HEK293T (cell line): ENCODE measurements at regions not wholly inside any gene's neighbourhood (a gene's known extent, or its start where the extent isn't known, plus 50 kb on each side); places are given as distances from the start of the nearest gene placed in this dataset.

Source experiments
- CTCF ChIA-PET: fragments of 350-600 bp; formaldehyde crosslinking; extraction: SDS; loops from one replicate; lab custom pipeline; 2021; ENCODE audit warnings: antibody characterized with exemption, inconsistent platforms; lab: Yijun Ruan, JAX
- POLR2A ChIA-PET: fragments of 350-600 bp; formaldehyde crosslinking; extraction: SDS; loops from one replicate; lab custom pipeline; 2020; ENCODE audit warnings: antibody characterized with exemption, inconsistent platforms; lab: Yijun Ruan, JAX
- DNase-seq: peaks from one replicate; pipeline ENCODE4 v3.0.0; 2012; ENCODE audit warnings: mixed read lengths; ENCODE audit errors: extremely low spot score
- CTBP1 ChIP-seq: fragments of 450-650 bp; IDR thresholded peaks from 2 replicates; pipeline ENCODE4 v1.6.1; 2016; ENCODE audit warnings: borderline replicate concordance
- ELF4 ChIP-seq: fragments of 450-650 bp; IDR thresholded peaks from 2 replicates; pipeline ENCODE4 v1.6.1; 2017; ENCODE audit warnings: antibody characterized with exemption
- FOXK2 ChIP-seq: fragments of 450-650 bp; IDR thresholded peaks from 2 replicates; pipeline ENCODE4 v1.6.1; 2016; ENCODE audit warnings: mild to moderate bottlenecking
- ZNF384 ChIP-seq: fragments of 450-650 bp; IDR thresholded peaks from 2 replicates; pipeline ENCODE4 v1.6.1; 2016

GRCh38 chr12:46043972-46044520 lies 53.7 kb upstream of the SCAF11 start:
- no peak for TF ChIP-seq FOXK2
- TF ChIP-seq CTBP1: no peak
- no peak for TF ChIP-seq ELF4
- TF ChIP-seq ZNF384: no peak
- no peak for DNase-seq
- POLR2A ChIA-PET: no interaction called here
- CTCF ChIA-PET: interaction anchor here (1.3 kb wide), 1 partner anchor 53 kb away, joined by 4 read pairs; no protein-coding TSS in a partner anchor
